ENCODE measurements at regions not wholly inside any gene's neighbourhood (a gene's known extent, or its start where the extent isn't known, plus 50 kb on each side); places are given as distances from the start of the nearest gene placed in this dataset.

DNA sequence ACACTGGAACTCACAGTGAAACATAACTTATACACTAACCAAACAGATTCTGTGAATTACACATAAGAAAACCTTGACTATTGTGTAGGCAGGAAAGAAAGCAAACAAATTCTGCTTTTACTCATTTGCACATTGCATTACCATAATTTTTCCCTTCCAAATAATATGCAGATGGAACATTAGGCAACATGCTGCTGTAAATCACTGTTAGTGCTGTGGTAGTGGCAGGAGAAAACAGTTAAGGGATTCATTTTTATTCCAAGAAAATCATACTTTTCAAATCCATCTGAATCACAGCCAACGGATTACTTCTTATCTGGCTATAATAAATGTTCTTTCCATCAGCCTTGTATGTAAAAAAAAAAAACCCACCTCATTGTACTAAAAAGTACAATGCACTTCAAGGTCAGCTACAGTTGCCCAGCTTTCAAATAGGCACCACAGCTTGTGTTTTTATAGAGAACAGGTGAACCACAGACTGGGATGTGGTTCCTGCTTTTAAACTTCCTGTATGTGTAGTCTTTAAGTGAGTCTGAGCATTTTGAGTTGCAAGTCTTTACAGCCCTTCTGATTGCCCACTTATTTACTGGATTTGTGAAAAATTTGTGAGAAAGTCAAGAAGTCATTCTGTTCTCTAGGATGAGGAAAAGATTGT lies 590.0 kb upstream of the SEMA3D start:
- Histone ChIP-seq H3K4me1 (ENCODE audit: control insufficient read depth, insufficient read depth, low read length) (no peaks in the 10 kb centered on the region), H3K4me3 (ENCODE audit: low read length) (no peak overlapping the region), H3K27me3 (ENCODE audit: control insufficient read depth, insufficient read depth, low read length) (no peaks in the 10 kb centered on the region), H3K27ac (ENCODE audit: low read length) (no peak overlapping the region), H3K36me3 (ENCODE audit: control insufficient read depth, insufficient read depth, low read length) (no peaks in the 10 kb centered on the region), H3K9me3 (replicated peaks; ENCODE audit: control insufficient read depth, low read depth, low read length) (no peaks in the 10 kb centered on the region)
- DNase-seq = peak; percentile 86
- no CpG with 5 or more reads among the region's 1 CpG for WGBS (ENCODE audit: insufficient coverage)

DNA sequence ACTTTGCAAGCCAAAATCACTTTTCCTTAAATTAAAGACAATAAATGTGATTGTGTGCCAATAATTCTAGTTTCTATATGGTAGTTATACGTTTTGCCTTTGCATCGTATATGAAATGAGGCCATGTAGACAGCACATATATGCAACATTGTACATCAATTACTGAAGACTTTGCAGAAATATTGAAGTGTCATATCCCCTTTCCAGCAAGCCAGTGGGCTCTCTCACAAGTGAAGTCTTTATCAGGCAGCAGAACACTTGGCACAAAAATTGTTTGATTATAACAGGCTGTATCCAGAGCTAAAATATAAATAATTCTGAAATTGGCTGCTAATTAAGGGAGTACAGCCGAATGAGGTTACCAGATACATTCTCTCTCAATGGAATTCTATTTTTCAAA lies 588.6 kb upstream of the SEMA3D start:
- Histone ChIP-seq H3K4me3 (ENCODE audit: low read length) (no peak overlapping the region), H3K9me3 (replicated peaks; ENCODE audit: control insufficient read depth, low read depth, low read length) (no peaks in the 10 kb centered on the region), H3K4me1 (ENCODE audit: control insufficient read depth, insufficient read depth, low read length) (no peaks in the 10 kb centered on the region), H3K27me3 (ENCODE audit: control insufficient read depth, insufficient read depth, low read length) (no peaks in the 10 kb centered on the region), H3K36me3 (ENCODE audit: control insufficient read depth, insufficient read depth, low read length) (no peaks in the 10 kb centered on the region), H3K27ac (ENCODE audit: low read length) (no peak overlapping the region)
- WGBS (ENCODE audit: insufficient coverage) = no CpG with 5 or more reads among the region's 3 CpGs
- DNase-seq = peak; percentile 59

DNA sequence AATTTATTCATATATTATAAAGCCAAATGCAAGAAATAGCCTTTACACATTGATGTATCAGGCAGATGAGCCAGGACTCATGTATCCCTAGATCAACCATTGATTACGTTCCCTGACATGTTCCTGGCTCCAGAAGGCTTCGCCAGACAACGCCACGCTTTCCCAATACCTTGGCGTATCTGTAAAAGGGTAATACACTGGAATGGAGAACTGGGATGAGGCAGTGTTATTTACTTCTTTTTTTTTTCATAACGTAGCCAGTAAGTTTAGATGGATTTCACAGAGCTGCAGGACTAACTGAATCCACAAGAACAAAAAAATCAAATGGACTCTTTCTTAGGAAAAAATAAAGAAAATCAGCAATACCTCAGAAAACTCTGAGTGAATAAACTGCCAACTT lies 588.1 kb upstream of the SEMA3D start:
- H3K36me3 ChIP-seq (ENCODE audit: control insufficient read depth, insufficient read depth, low read length) = no peaks in the 10 kb centered on the region
- no peaks in the 10 kb centered on the region for H3K27me3 ChIP-seq (ENCODE audit: control insufficient read depth, insufficient read depth, low read length)
- H3K9me3 ChIP-seq (replicated peaks; ENCODE audit: control insufficient read depth, low read depth, low read length) = no peaks in the 10 kb centered on the region
- WGBS (ENCODE audit: insufficient coverage) = no CpG with 5 or more reads among the region's 6 CpGs
- H3K4me3 ChIP-seq (ENCODE audit: low read length) = no peak overlapping the region
- no peaks in the 10 kb centered on the region for H3K4me1 ChIP-seq (ENCODE audit: control insufficient read depth, insufficient read depth, low read length)
- H3K27ac ChIP-seq (ENCODE audit: low read length) = peak overlapping the region; percentile 1
- DNase-seq = peak; percentile 80

- DNase-seq = peak; percentile 85
- Histone ChIP-seq H3K4me3 (ENCODE audit: low read length) (no peak overlapping the region), H3K36me3 (ENCODE audit: control insufficient read depth, insufficient read depth, low read length) (no peaks in the 10 kb centered on the region), H3K27me3 (ENCODE audit: control insufficient read depth, insufficient read depth, low read length) (no peaks in the 10 kb centered on the region), H3K9me3 (replicated peaks; ENCODE audit: control insufficient read depth, low read depth, low read length) (no peaks in the 10 kb centered on the region), H3K4me1 (ENCODE audit: control insufficient read depth, insufficient read depth, low read length) (no peaks in the 10 kb centered on the region), H3K27ac (ENCODE audit: low read length) (peak overlapping the region; percentile 54)
- no CpG with 5 or more reads among the region's 2 CpGs for WGBS (ENCODE audit: insufficient coverage)
Observed at GRCh38 chr7:85773116-85773728, 586.4 kb upstream of the SEMA3D start.

- no peak overlapping the region for H3K4me3 ChIP-seq (ENCODE audit: low read length)
- H3K4me1 ChIP-seq (ENCODE audit: control insufficient read depth, insufficient read depth, low read length) = no peaks in the 10 kb centered on the region
- no peaks in the 10 kb centered on the region for H3K36me3 ChIP-seq (ENCODE audit: control insufficient read depth, insufficient read depth, low read length)
- WGBS (ENCODE audit: insufficient coverage) = no CpG with 5 or more reads among the region's 3 CpGs
- DNase-seq = peak; percentile 63
- no peak overlapping the region for H3K27ac ChIP-seq (ENCODE audit: low read length)
- no peaks in the 10 kb centered on the region for H3K9me3 ChIP-seq (replicated peaks; ENCODE audit: control insufficient read depth, low read depth, low read length)
- H3K27me3 ChIP-seq (ENCODE audit: control insufficient read depth, insufficient read depth, low read length) = no peaks in the 10 kb centered on the region
Observed at GRCh38 chr7:85771516-85771915, 584.7 kb upstream of the SEMA3D start.

DNA sequence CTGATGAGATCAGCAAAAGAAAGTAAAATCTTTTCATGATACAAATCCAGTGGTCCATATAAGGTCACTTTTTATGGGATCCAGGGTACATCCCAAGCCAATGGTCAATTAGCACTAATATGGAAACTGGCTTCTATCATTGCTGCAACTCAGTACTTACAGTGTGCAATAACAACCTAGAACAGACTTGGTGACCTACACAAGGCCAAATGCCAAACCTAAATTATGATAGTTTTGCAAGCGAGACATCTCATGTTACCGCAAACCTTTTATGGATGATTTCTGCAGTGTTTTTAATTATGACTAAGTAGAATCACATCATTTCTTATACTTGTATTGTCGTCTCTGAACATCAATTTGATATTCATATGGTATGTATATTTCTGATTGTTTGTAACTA lies 583.5 kb upstream of the SEMA3D start:
- Histone ChIP-seq H3K36me3 (ENCODE audit: control insufficient read depth, insufficient read depth, low read length) (no peaks in the 10 kb centered on the region), H3K4me1 (ENCODE audit: control insufficient read depth, insufficient read depth, low read length) (no peaks in the 10 kb centered on the region), H3K27ac (ENCODE audit: low read length) (no peak overlapping the region), H3K4me3 (ENCODE audit: low read length) (no peak overlapping the region), H3K27me3 (ENCODE audit: control insufficient read depth, insufficient read depth, low read length) (no peaks in the 10 kb centered on the region), H3K9me3 (replicated peaks; ENCODE audit: control insufficient read depth, low read depth, low read length) (no peaks in the 10 kb centered on the region)
- WGBS (ENCODE audit: insufficient coverage) = no CpG with 5 or more reads among the region's 3 CpGs
- no peak for DNase-seq

DNA sequence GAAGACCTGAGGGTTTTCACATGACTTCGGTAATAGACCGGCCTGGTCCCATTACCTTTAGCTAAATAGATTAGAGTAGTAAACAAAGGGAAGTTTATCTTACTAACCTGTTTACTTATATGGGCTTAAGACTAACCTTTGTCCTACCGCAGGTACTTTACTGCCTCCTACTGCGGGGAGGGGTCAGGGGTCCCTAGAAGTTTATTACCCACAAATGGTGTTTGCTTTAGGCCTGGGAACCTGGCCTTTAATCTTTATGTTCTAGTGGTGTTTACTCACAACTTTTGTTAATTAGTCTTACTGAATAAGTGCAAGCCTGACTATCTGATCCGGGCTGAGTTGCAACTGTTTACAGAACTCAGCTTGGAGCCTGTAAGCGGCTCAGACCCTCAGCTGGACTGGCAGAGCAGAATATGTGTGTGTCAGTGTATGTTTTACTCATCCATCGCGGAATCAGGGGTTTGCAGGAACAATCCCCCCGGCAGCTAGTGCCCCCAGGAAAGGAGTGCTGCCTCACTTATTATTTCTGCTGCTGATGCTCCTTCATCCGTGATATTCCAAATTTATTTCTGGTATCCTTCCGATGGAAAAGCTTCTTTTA lies 578.9 kb upstream of the SEMA3D start:
- no peak for DNase-seq
- no peaks in the 10 kb centered on the region for H3K36me3 ChIP-seq (ENCODE audit: control insufficient read depth, insufficient read depth, low read length)
- 34% methylated on average over 4 of the region's 11 CpGs for WGBS (ENCODE audit: insufficient coverage)
- H3K27me3 ChIP-seq (ENCODE audit: control insufficient read depth, insufficient read depth, low read length) = no peaks in the 10 kb centered on the region
- H3K9me3 ChIP-seq (replicated peaks; ENCODE audit: control insufficient read depth, low read depth, low read length) = no peaks in the 10 kb centered on the region
- H3K4me3 ChIP-seq (ENCODE audit: low read length) = no peak overlapping the region
- H3K27ac ChIP-seq (ENCODE audit: low read length) = no peak overlapping the region
- H3K4me1 ChIP-seq (ENCODE audit: control insufficient read depth, insufficient read depth, low read length) = no peaks in the 10 kb centered on the region

DNA sequence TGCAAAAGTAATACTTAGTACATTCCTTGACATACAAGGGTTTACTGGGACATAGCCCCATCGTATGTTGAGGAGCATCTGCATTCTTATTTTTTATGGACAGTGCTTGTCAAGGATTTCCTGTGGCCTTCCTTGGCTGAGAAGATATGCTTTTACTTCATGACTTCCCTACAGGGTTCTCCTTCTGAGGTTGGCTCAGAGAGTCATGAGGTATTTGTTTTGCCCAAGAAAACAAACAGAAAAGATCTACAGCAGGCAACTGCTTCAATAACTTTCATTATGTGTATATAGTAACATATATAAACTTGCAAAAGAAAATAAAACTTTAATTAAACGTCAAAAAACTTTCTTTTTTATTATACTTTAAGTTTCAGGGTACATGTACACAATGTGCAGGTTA lies 577.2 kb upstream of the SEMA3D start:
- DNase-seq = no peak
- no peaks in the 10 kb centered on the region for H3K9me3 ChIP-seq (replicated peaks; ENCODE audit: control insufficient read depth, low read depth, low read length)
- no peaks in the 10 kb centered on the region for H3K36me3 ChIP-seq (ENCODE audit: control insufficient read depth, insufficient read depth, low read length)
- H3K27ac ChIP-seq (ENCODE audit: low read length) = no peak overlapping the region
- no peaks in the 10 kb centered on the region for H3K4me1 ChIP-seq (ENCODE audit: control insufficient read depth, insufficient read depth, low read length)
- no peak overlapping the region for H3K4me3 ChIP-seq (ENCODE audit: low read length)
- no CpG with 5 or more reads among the region's 2 CpGs for WGBS (ENCODE audit: insufficient coverage)
- no peaks in the 10 kb centered on the region for H3K27me3 ChIP-seq (ENCODE audit: control insufficient read depth, insufficient read depth, low read length)

- Histone ChIP-seq H3K9me3 (replicated peaks; ENCODE audit: control insufficient read depth, low read depth, low read length) (no peaks in the 10 kb centered on the region), H3K27me3 (ENCODE audit: control insufficient read depth, insufficient read depth, low read length) (no peaks in the 10 kb centered on the region), H3K36me3 (ENCODE audit: control insufficient read depth, insufficient read depth, low read length) (no peaks in the 10 kb centered on the region), H3K4me3 (ENCODE audit: low read length) (no peak overlapping the region), H3K4me1 (ENCODE audit: control insufficient read depth, insufficient read depth, low read length) (no peaks in the 10 kb centered on the region), H3K27ac (ENCODE audit: low read length) (no peak overlapping the region)
- DNase-seq = no peak
- no CpG with 5 or more reads among the region's 1 CpG for WGBS (ENCODE audit: insufficient coverage)
Observed at GRCh38 chr7:85757348-85757747, 570.5 kb upstream of the SEMA3D start.

GRCh38 chr7:85750454-85750949 lies 563.6 kb upstream of the SEMA3D start:
- Histone ChIP-seq H3K4me1 (ENCODE audit: control insufficient read depth, insufficient read depth, low read length) (no peaks in the 10 kb centered on the region), H3K27me3 (ENCODE audit: control insufficient read depth, insufficient read depth, low read length) (no peaks in the 10 kb centered on the region), H3K4me3 (ENCODE audit: low read length) (no peak overlapping the region), H3K27ac (ENCODE audit: low read length) (no peak overlapping the region), H3K9me3 (replicated peaks; ENCODE audit: control insufficient read depth, low read depth, low read length) (peaks cover 5% of the 10 kb centered on the region), H3K36me3 (ENCODE audit: control insufficient read depth, insufficient read depth, low read length) (no peaks in the 10 kb centered on the region)
- no peak for DNase-seq
- 15% methylated on average over 11 of the region's 14 CpGs for WGBS (ENCODE audit: insufficient coverage)

Measured in muscle of leg (tissue), 3 donors.